SJSA1 (cell line): ENCODE measurements at regions not wholly inside any gene's neighbourhood (a gene's known extent, or its start where the extent isn't known, plus 50 kb on each side); places are given as distances from the start of the nearest gene placed in this dataset.
"Not testable (repeated sequence)": the region's sequence is repeated elsewhere in the genome, so short reads cannot be mapped to it uniquely, and the experiment has no call there.

Experiments used
- DNase-seq, 2 experiments: peaks; one replicate each; pipeline ENCODE4 v3.0.0-alpha.2; 2015 to 2020; ENCODE audit warnings: low spot score in 2 of 2, low read depth in 1 of 2
- H3K27ac ChIP-seq: fragments of 250-450 bp; sonication (Bioruptor Pico); 2 replicates; pipeline ENCODE4 v1.5.1; 2020; ENCODE audit warnings: mild to moderate bottlenecking, moderate library complexity
- H3K27me3 ChIP-seq: fragments of 250-450 bp; sonication (Bioruptor Pico); replicated peaks from 2 replicates; pipeline ENCODE4 v1.5.1; 2020; ENCODE audit warnings: mild to moderate bottlenecking, moderate library complexity
- H3K36me3 ChIP-seq: fragments of 250-450 bp; sonication (Bioruptor Pico); 2 replicates; pipeline ENCODE4 v1.5.1; 2020; ENCODE audit warnings: mild to moderate bottlenecking
- H3K4me1 ChIP-seq: fragments of 250-450 bp; sonication (Bioruptor Pico); replicated peaks from 2 replicates; pipeline ENCODE4 v1.6.1; 2021; ENCODE audit warnings: mild to moderate bottlenecking
- H3K4me3 ChIP-seq: fragments of 250-450 bp; sonication (Bioruptor Pico); 2 replicates; pipeline ENCODE4 v1.5.1; 2020; ENCODE audit warnings: mild to moderate bottlenecking
- H3K9me3 ChIP-seq: fragments of 250-450 bp; sonication (Bioruptor Pico); replicated peaks from 2 replicates; pipeline ENCODE4 v1.5.1; 2020; ENCODE audit warnings: mild to moderate bottlenecking

DNA sequence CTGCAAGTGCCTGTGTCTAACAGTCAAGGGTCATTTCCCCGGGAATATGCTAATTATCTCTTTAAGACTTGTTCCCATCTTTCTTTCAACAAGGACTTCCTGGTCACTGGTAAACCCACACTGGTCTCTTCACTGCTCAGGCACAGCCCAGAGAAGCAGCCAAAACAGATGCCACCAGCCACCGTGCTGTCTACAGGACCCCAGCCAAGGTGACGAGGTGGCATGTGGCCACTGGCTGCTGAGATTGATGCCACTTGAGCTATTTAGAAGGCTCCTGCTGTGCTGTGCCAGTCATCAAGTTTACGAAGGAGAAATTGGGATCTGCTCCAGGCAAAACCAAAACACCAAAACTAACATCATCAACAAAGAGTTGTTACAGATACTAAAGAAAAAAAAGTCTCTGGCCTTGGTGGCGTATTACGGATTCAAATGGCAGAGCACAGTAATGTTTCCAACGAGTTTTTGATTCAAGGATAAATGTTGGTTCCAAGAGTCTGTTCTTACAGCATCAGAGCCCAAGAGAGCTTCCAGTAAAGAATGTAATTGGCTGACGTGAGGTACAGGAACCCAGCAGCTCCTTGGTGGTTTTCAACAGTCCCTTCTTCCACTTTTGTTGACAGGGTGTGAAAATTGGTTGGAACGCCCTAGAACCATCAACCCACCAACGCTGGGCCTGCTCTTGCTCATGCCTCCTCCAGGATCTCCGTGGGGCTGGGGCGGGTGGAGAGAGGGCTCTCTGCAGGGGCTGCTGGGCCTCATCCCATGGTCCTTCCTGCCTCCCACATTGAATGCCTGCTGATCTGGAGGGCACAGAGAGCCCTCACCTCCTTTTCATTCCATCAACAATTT lies 63.7 kb upstream of the ZCCHC2 start:
- no peak for DNase-seq
- H3K36me3 ChIP-seq, result no peaks in the 10 kb centered on the region
- no peaks in the 10 kb centered on the region for H3K9me3 ChIP-seq
- H3K4me1 ChIP-seq, result no peaks in the 10 kb centered on the region
- no peak overlapping the region for H3K4me3 ChIP-seq
- H3K27me3 ChIP-seq, result no peaks in the 10 kb centered on the region
- no peak overlapping the region for H3K27ac ChIP-seq

DNA sequence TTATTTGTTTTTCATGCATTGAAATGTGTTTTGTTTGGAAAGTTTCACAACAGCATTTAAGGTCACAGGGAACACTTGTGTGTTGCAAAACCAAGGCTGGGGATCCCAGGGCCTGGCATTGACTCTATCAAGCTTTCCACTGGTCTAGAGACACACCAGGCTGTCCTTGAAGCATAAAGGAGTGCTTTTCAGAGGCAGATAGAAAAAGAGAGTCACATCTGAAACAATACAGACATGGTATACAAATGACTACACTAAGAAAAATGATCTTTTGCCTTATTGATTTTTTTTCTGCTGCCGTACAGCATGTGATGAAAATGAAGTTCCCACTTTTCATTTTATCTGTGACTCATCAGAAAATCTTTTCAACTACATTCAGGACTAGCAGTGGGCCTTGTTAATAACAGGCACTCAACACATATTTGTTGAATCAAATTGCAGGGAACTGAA lies 61.9 kb upstream of the ZCCHC2 start:
- no peaks in the 10 kb centered on the region for H3K27me3 ChIP-seq
- no peak overlapping the region for H3K4me3 ChIP-seq
- H3K4me1 ChIP-seq, result no peaks in the 10 kb centered on the region
- no peaks in the 10 kb centered on the region for H3K9me3 ChIP-seq
- no peak overlapping the region for H3K27ac ChIP-seq
- DNase-seq, result no peak
- H3K36me3 ChIP-seq, result no peaks in the 10 kb centered on the region

- Histone ChIP-seq H3K27ac (no peak overlapping the region), H3K27me3 (no peaks in the 10 kb centered on the region)
- no peak for DNase-seq
These were observed 61.2 kb upstream of the ZCCHC2 start for GRCh38 chr18:62461591-62461990.

DNA sequence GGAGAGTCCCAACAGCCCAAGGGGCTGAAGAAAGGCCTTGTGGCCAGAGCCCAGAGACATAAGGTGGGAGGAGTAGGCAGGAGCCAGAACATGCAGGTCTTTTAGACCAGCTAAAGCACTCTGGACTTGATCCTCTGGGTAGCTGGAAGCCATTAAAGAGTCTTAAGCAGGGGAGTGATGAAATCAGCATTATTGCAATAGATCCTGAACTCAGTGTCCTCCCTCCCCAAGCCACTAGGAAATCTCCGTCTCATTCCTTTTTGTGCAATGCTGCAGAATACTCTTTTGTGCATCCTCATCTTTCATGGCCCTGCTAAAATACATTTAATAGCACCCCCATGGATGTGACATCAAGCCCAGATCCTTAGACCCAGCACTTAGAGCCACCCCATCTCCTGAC lies 58.6 kb upstream of the ZCCHC2 start:
- Histone ChIP-seq H3K4me3 (no peak overlapping the region), H3K27ac (no peak overlapping the region), H3K9me3 (no peaks in the 10 kb centered on the region; the same call in 1 of the 2 replicates), H3K4me1 (no peaks in the 10 kb centered on the region), H3K36me3 (no peaks in the 10 kb centered on the region), H3K27me3 (no peaks in the 10 kb centered on the region)
- DNase-seq, result no peak

More at GRCh38 chr18:62461591-62461990, 61.2 kb upstream of the ZCCHC2 start:
- no peaks in the 10 kb centered on the region for H3K36me3 ChIP-seq
- no peaks in the 10 kb centered on the region for H3K4me1 ChIP-seq
- H3K9me3 ChIP-seq, result no peaks in the 10 kb centered on the region
- H3K4me3 ChIP-seq, result no peak overlapping the region

DNA sequence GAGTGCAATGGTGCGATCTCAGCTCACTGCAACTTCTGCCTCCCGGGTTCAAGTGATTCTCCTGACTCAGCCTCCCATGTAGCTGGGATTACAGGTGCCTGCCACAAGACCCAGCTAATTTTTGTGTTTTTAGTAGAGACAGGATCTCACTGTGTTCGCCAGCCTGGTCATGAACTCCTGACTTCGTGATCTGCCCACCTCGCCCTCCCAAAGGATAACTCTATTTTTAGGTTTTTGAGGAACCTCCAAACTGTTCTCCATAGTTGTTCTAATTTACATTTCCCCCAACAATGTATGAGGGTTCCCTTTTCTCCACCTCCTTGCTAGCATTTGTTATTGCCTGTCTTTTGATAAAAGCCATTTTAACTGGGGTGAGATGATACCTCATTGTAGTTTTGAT lies 53.7 kb upstream of the ZCCHC2 start:
- H3K27ac ChIP-seq, H3K9me3 ChIP-seq, H3K4me1 ChIP-seq, H3K27me3 ChIP-seq, H3K36me3 ChIP-seq, DNase-seq, H3K4me3 ChIP-seq: not testable (repeated sequence)
